IMR-90 (cell line): ENCODE measurements at regions not wholly inside any gene's neighbourhood (a gene's known extent, or its start where the extent isn't known, plus 50 kb on each side); places are given as distances from the start of the nearest gene placed in this dataset.

Experiments used
- ATAC-seq: fragments of 200-7000 bp; cut with Tn5 transposase; 2 replicates; pipeline ENCODE4 v1.9.1; 2020; ENCODE audit warnings: low read depth, mild to moderate bottlenecking, moderate library complexity
- BruUV-seq: library from RNA; stranded (reverse); fragments of 400-500 nt; replicated peaks from 2 replicates; lab custom pipeline; 2021; lab: Mats Ljungman, UMichigan
- CTCF ChIA-PET: fragments of 300-600 bp; formaldehyde crosslinking; extraction: SDS; loops from one replicate; lab custom pipeline; 2021; ENCODE audit warnings: antibody characterized with exemption; lab: Yijun Ruan, JAX
- POLR2A ChIA-PET: fragments of 300-600 bp; sonication (Branson Sonifier 250); formaldehyde crosslinking; loops from one replicate; lab custom pipeline; 2022; ENCODE audit warnings: antibody characterized with exemption; ENCODE audit not compliant: unreplicated experiment; lab: Charles Lee
- DNase-seq: peaks from one replicate; pipeline ENCODE4 v3.0.0; 2013
- H2AFZ ChIP-seq: replicated peaks from 2 replicates; pipeline ENCODE3; 2013; ENCODE audit warnings: low read length, mild to moderate bottlenecking; ENCODE audit not compliant: poor library complexity
- H2AK5ac ChIP-seq: 2 replicates; pipeline ENCODE4 v1.6.1; 2013; ENCODE audit warnings: low read depth, low read length, inconsistent platforms
- H2AK9ac ChIP-seq: replicated peaks from 2 replicates; pipeline ENCODE3; 2013; ENCODE audit warnings: mild to moderate bottlenecking, low read depth, low read length, moderate library complexity; ENCODE audit not compliant: poor library complexity
- H2BK120ac ChIP-seq: 2 replicates; pipeline ENCODE4 v1.6.1; 2013; ENCODE audit warnings: low read depth, low read length, inconsistent platforms
- H2BK15ac ChIP-seq: 3 replicates; pipeline ENCODE4 v1.6.1; 2013; ENCODE audit warnings: low read depth, low read length, inconsistent platforms
- H2BK20ac ChIP-seq: 2 replicates; pipeline ENCODE4 v1.6.1; 2013; ENCODE audit warnings: low read depth, mild to moderate bottlenecking, inconsistent platforms, low read length, moderate library complexity
- H2BK5ac ChIP-seq: 2 replicates; pipeline ENCODE4 v1.6.1; 2013; ENCODE audit warnings: mild to moderate bottlenecking, low read depth, low read length, inconsistent platforms; ENCODE audit not compliant: poor library complexity, severe bottlenecking
- H3K14ac ChIP-seq: replicated peaks from 2 replicates; pipeline ENCODE4 v1.6.1; 2013; ENCODE audit warnings: low read depth, low read length, inconsistent platforms
- H3K18ac ChIP-seq: 2 replicates; pipeline ENCODE4 v1.6.1; 2013; ENCODE audit warnings: low read depth, low read length, control low read depth
- H3K23ac ChIP-seq: 2 replicates; pipeline ENCODE4 v1.6.1; 2013; ENCODE audit warnings: low read depth, low read length, inconsistent platforms
- H3K27ac ChIP-seq: 2 replicates; pipeline ENCODE4 v1.5.1; 2013; ENCODE audit warnings: mild to moderate bottlenecking, control low read depth, low read length; ENCODE audit not compliant: insufficient read depth
- H3K27me3 ChIP-seq: 2 replicates; pipeline ENCODE4 v1.6.1; 2013; ENCODE audit warnings: low read length; ENCODE audit not compliant: control insufficient read depth, insufficient read depth
- H3K36me3 ChIP-seq: 2 replicates; pipeline ENCODE4 v1.6.1; 2013; ENCODE audit warnings: low read length, mixed read lengths; ENCODE audit not compliant: control insufficient read depth, insufficient read depth
- H3K4ac ChIP-seq: 2 replicates; pipeline ENCODE4 v1.6.1; 2013; ENCODE audit warnings: low read depth, low read length, inconsistent platforms
- H3K4me1 ChIP-seq: 2 replicates; pipeline ENCODE4 v1.6.1; 2013; ENCODE audit warnings: low read length, mixed read lengths; ENCODE audit not compliant: control insufficient read depth, insufficient read depth
- H3K4me2 ChIP-seq: 2 replicates; pipeline ENCODE4 v1.6.1; 2013; ENCODE audit warnings: low read depth, mild to moderate bottlenecking, control low read depth, low read length, moderate library complexity
- H3K4me3 ChIP-seq: 2 replicates; pipeline ENCODE4 v1.5.1; 2013; ENCODE audit warnings: low read depth, mild to moderate bottlenecking, control low read depth, low read length, moderate library complexity; ENCODE audit not compliant: insufficient read depth
- H3K56ac ChIP-seq: 2 replicates; pipeline ENCODE4 v1.6.1; 2013; ENCODE audit warnings: low read length, inconsistent platforms; ENCODE audit not compliant: insufficient read depth; ENCODE audit errors: extremely low read depth
- H3K79me1 ChIP-seq, 2 experiments: 2 replicates each; pipeline ENCODE4 v1.6.1; 2013; ENCODE audit warnings: low read length in 2 of 2, inconsistent platforms in 1 of 2, low read depth in 1 of 2
- H3K9ac ChIP-seq: 2 replicates; pipeline ENCODE4 v1.6.1; 2013; ENCODE audit warnings: low read depth, low read length, control low read depth
- H3K9me1 ChIP-seq: 2 replicates; pipeline ENCODE4 v1.6.1; 2013; ENCODE audit warnings: low read length, inconsistent platforms; ENCODE audit not compliant: insufficient read depth
- H3K9me3 ChIP-seq: 2 replicates; pipeline ENCODE4 v1.6.1; 2013; ENCODE audit warnings: low read length; ENCODE audit not compliant: control insufficient read depth, insufficient read depth
- H4K20me1 ChIP-seq: 2 replicates; pipeline ENCODE4 v1.6.1; 2013; ENCODE audit warnings: low read length, inconsistent platforms; ENCODE audit not compliant: insufficient read depth
- H4K5ac ChIP-seq: 2 replicates; pipeline ENCODE4 v1.6.1; 2013; ENCODE audit warnings: mild to moderate bottlenecking, low read depth, low read length, control low read depth
- H4K8ac ChIP-seq, 2 experiments: 2 replicates each; pipeline ENCODE4 v1.6.1; 2013; ENCODE audit warnings: low read depth in 2 of 2, low read length in 2 of 2, control low read depth in 1 of 2, inconsistent platforms in 1 of 2
- H4K91ac ChIP-seq: 2 replicates; pipeline ENCODE4 v1.6.1; 2013; ENCODE audit warnings: low read depth, low read length, inconsistent platforms; ENCODE audit not compliant: insufficient read depth
- BHLHE40 ChIP-seq: fragments of 150-350 bp; IDR thresholded peaks from 2 replicates; pipeline ENCODE4 v1.6.1; 2016; ENCODE audit warnings: mild to moderate bottlenecking, low read depth, low read length
- CTCF ChIP-seq: conservative IDR thresholded peaks from 2 replicates; pipeline ENCODE4 v1.5.1; 2012; ENCODE audit warnings: mild to moderate bottlenecking, low read depth, low read length, improper control_type of control experiment
- ELK1 ChIP-seq: fragments of 150-350 bp; IDR thresholded peaks from 2 replicates; pipeline ENCODE4 v1.6.1; 2016; ENCODE audit warnings: low read depth, mild to moderate bottlenecking, low read length, moderate library complexity, borderline replicate concordance
- FOS ChIP-seq: fragments of 150-350 bp; IDR thresholded peaks from 2 replicates; pipeline ENCODE4 v1.6.1; 2016; ENCODE audit warnings: low read depth, low read length
- MAZ ChIP-seq: IDR thresholded peaks from 2 replicates; pipeline ENCODE4 v1.6.1; 2012; ENCODE audit warnings: low read depth, mild to moderate bottlenecking, low read length, improper control_type of control experiment, moderate library complexity, borderline replicate concordance
- MXI1 ChIP-seq: IDR thresholded peaks from 2 replicates; pipeline ENCODE4 v1.6.1; 2012; ENCODE audit warnings: low read depth, mild to moderate bottlenecking, low read length, moderate library complexity, borderline replicate concordance
- NFE2L2 ChIP-seq: fragments of 150-350 bp; IDR thresholded peaks from 2 replicates; pipeline ENCODE4 v1.6.1; 2016; ENCODE audit warnings: low read depth, mild to moderate bottlenecking, low read length
- POLR2A ChIP-seq: IDR thresholded peaks from 2 replicates; pipeline ENCODE4 v1.6.1; 2012; ENCODE audit warnings: mild to moderate bottlenecking, low read depth, low read length
- RAD21 ChIP-seq: IDR thresholded peaks from 2 replicates; pipeline ENCODE4 v1.6.1; 2012; ENCODE audit warnings: low read length, improper control_type of control experiment
- WGBS, 2 experiments: methylation state at CpG; one replicate each; pipeline versions ENCODE4 v1.1.5 to v1.1.7; 2013; ENCODE audit warnings: missing lambda C conversion rate in 2 of 2; ENCODE audit not compliant: insufficient read length in 1 of 2; ENCODE audit errors: extremely low coverage in 2 of 2; 5-methylcytosine and 5-hydroxymethylcytosine counted together
- dilution Hi-C: fragments of 300-500 bp; cut with HindIII; formaldehyde crosslinking; loops from one replicate; pipeline ENCODE4 v1.14.3; 2018; ENCODE audit warnings: low sequenced_read_pairs; ENCODE audit not compliant: unreplicated experiment
- in situ Hi-C: fragments of 300-500 bp; cut with MboI; formaldehyde crosslinking; loops from 3 replicates; pipeline ENCODE4 v1.14.3; 2019; ENCODE audit warnings: low sequenced_read_pairs, inconsistent platforms, mixed read lengths
- intact Hi-C: fragments of 100-400 bp; cut with micrococcal nuclease; formaldehyde crosslinking; loops from 2 replicates; pipeline ENCODE4 v1.10.0; 2022
- TF ChIP-seq, protein P1 (sequence below): fragments of 150-350 bp; IDR thresholded peaks from 2 replicates; pipeline ENCODE4 v1.6.1; 2017; ENCODE audit warnings: mild to moderate bottlenecking, antibody characterized with exemption, low read length, low read depth

DNA sequence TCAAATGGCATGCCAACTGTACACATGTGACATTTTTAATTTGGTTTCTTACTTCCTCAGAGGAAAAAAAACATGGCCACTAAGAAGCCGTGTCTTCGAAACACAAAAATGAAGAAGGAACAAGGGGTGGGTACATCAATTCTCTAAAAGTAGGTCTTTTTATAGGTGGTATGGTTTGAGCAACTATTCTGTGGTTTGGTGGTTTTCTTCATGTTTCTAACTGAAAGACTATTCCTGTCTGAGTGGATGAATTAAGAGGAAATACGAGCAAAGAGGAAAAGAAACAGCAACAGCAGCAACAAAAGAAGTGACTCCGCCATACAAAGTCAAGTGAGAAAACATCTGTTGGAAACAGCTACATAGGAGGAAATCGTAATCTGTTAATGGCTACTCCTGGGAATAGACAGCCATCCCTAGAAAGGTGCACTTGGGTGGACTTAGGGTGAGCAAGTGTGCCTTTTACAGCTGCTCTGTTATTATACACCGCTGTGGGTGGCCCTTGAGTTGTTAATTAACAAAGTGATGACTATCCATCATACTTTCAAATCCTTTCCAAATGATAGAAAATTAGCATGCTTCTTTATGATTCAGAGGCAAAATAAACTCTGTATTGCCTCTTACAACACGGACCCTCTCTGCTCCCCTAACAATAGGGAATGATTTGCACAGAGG is 575.8 kb downstream of the TLE1 start:
- H2BK5ac ChIP-seq = no peak overlapping the region
- no peak overlapping the region for H3K18ac ChIP-seq
- H2AFZ ChIP-seq = no peak overlapping the region
- peaks cover 6% of the 10 kb centered on the region; the same call in 1 of the 2 replicates for H3K9me1 ChIP-seq
- peaks cover 2% of the 10 kb centered on the region for H3K4me1 ChIP-seq
- no peaks in the 10 kb centered on the region for H4K20me1 ChIP-seq
- no peak overlapping the region for H3K23ac ChIP-seq
- no TSS peak for BruUV-seq
- WGBS, 2 experiments = 76% methylated on average over 2 of the region's 7 CpGs; no CpG with 5 or more reads in 1 of the 2 experiments
- no peak overlapping the region for H3K4me2 ChIP-seq
- no peak overlapping the region for H4K8ac ChIP-seq
- DNase-seq (no peak), ATAC-seq (no peak)
- no peak overlapping the region for H2AK5ac ChIP-seq
- no peak overlapping the region for H2BK15ac ChIP-seq
- H3K9ac ChIP-seq = no peak overlapping the region
- no peak overlapping the region for H4K91ac ChIP-seq
- intact Hi-C loops = no loop called here
- no peak overlapping the region for H2BK20ac ChIP-seq
- no peak overlapping the region for H2AK9ac ChIP-seq
- ChIA-PET POLR2A (no interaction called here), CTCF (interaction anchor here (0.6 kb wide), 1 partner anchor 9 kb away, joined by 3 read pairs; no protein-coding TSS in a partner anchor)
- no peaks in the 10 kb centered on the region for H3K36me3 ChIP-seq
- no peak overlapping the region for H3K4ac ChIP-seq
- in situ Hi-C loops = no loop called here
- H3K56ac ChIP-seq = no peak overlapping the region
- no peak overlapping the region for H2BK120ac ChIP-seq
- H3K4me3 ChIP-seq = no peak overlapping the region
- TF ChIP-seq MXI1 = no peak
- no peak for TF ChIP-seq CTCF
- no peak for TF ChIP-seq RAD21
- TF ChIP-seq FOS = no peak
- TF ChIP-seq POLR2A = no peak
- TF ChIP-seq MAZ = no peak
- TF ChIP-seq BHLHE40 = no peak
- no peak for TF ChIP-seq NFE2L2
- TF ChIP-seq, protein P1, sequence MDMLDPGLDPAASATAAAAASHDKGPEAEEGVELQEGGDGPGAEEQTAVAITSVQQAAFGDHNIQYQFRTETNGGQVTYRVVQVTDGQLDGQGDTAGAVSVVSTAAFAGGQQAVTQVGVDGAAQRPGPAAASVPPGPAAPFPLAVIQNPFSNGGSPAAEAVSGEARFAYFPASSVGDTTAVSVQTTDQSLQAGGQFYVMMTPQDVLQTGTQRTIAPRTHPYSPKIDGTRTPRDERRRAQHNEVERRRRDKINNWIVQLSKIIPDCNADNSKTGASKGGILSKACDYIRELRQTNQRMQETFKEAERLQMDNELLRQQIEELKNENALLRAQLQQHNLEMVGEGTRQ = no peak
- no peak for TF ChIP-seq ELK1
- H3K27me3 ChIP-seq = no peaks in the 10 kb centered on the region
- dilution Hi-C loops = no loop called here
- no peak overlapping the region for H3K27ac ChIP-seq
- no peak overlapping the region for H3K14ac ChIP-seq
- H4K5ac ChIP-seq = no peak overlapping the region
- H3K9me3 ChIP-seq = no peaks in the 10 kb centered on the region
- no peaks in the 10 kb centered on the region for H3K79me1 ChIP-seq
